Activated CD4-positive, CD25-positive, alpha-beta regulatory T cell (primary cell): ENCODE measurements at regions not wholly inside any gene's neighbourhood (a gene's known extent, or its start where the extent isn't known, plus 50 kb on each side); places are given as distances from the start of the nearest gene placed in this dataset.

Source experiments
- DNase-seq, 4 experiments: peaks; one replicate each; lab custom pipeline; 2025; lab: John Stamatoyannopoulos, UW

DNA sequence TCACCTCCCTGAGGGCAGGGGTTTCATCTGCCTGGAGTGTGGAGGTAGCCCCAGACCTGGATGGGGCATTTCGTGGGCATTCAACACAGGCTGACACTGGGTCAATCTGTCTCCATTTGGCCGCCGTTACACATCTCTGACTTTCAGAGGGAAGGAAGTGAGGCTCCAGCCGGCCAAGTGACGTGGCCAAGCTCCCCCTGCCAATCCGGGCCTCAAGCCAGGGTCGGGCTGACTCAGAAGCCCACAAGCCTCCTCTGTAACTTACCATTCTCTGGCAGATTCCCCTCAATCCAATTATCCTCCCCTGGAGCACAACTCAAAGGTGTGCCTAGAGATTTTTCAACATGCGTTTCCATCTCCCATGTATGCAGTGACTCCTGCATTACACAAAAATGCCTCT, 227.6 kb downstream of the KLF13 start:
- DNase-seq = no peak

GRCh38 chr15:31555022-31555421, 228.4 kb downstream of the KLF13 start:
- no peak for DNase-seq

DNA sequence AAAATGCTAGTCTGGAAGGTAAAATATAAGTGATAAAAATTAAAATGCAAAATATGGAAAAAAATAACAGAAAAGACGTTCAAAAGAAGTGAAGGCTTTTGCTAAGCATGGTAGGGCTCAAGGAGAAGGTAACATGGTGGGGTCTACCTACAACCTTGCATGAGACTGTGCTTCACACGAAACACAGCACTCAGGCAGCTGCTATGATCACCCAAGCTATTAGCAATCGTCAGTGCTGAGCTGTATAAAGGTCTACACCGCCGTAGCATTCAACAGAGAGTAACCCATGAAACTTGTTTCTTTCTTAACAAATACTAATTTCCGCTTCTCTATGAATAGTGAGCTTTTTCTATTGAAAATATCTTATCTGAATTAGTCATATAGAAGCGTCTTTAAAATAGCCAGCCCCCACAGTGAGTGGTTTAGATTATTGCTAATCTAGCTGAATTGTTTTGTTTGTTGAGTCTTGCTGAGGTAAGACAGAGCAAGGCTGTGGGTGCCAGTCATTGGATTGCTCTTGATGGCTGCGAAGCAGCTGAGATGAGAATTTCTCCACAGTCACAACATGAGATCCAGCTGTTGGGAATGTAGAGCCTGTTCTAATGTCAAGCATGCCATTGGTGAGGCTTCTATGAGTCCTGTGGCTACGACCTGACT, 230.0 kb downstream of the KLF13 start:
- DNase-seq = no peak

- no peak for DNase-seq
Measured at GRCh38 chr15:31557899-31558298, 231.3 kb downstream of the KLF13 start.

- DNase-seq = no peak
Measured at GRCh38 chr15:31558840-31559239, 232.2 kb downstream of the KLF13 start.

DNA sequence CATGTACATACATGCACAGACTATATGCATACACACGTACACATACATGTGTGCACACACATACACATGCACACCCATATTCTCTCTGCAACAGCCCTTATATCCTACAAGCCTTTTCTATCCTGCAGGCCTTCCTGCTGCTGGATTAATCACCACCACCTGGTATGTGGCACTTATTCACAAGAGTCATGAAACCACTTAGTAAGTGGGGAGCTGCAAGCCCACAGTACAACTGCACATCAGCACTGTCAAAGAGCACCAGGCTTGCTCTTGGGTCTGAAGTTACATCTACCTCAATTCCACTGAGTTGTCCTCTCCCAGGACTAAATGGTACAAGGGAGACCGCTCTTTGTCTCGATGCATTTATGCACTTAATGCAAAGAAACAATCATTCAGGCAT, 233.2 kb downstream of the KLF13 start:
- DNase-seq = no peak

DNA sequence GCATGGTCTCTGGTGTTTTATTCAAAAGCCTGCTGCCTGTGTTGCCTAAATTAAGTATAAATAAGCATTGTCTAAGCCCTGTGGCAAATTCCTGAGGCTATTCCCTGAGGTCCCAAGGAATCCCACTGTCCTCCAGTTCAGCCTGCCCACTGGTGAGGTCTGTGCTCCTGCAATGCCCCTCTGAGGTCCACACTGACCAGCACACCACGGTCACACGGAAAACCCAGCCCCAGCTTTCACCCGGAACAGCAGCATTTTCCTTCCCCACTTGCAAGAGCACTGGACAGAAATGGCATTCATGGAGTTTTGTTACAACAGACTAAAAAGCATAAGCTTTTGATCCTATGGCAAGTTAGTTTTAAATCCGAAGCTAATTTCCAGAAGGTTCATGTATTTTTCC, 234.0 kb downstream of the KLF13 start:
- no peak for DNase-seq

GRCh38 chr15:31561156-31561555, 234.5 kb downstream of the KLF13 start:
- DNase-seq = no peak

- no peak for DNase-seq
Measured at GRCh38 chr15:31563001-31563400, 236.4 kb downstream of the KLF13 start.

DNA sequence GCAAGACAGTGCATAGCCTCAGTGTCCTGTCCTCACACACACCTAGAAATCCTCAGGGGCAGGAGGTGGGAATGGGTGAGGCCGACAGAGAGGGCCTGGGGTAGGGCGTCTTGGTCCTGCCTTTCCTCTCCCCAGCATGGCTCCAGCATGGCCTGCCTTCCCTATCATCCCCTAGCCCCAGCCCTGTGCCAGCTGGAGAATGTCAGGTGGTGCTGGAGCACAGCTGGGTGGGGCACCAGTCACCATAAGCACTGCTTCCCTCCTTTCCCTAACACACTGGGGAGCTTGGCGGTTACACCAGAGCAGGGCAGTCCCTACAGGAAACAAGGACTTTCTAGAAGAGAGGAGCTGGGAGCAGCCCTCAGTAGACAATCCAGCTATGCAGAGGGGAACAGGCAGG, 236.8 kb downstream of the KLF13 start:
- no peak for DNase-seq

DNA sequence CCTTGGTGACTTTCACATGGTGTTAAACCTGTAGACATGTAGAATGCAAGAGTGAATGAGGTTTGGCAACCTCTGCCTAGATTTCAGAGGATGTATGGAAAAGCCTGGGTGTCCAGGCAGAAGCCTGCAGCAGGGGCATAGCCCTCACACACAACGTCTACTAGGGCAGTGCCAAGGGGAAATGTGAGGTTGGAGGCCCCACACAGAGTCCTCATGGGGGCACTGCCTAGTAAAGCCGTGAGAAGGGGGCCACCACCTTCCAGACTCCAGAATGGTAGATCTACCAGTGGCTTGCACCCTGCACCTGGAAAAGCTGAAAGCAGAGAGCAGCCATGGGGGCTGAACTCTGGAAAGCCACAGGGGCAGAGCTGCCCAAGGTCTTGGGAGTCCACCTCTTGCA, 241.2 kb downstream of the KLF13 start:
- no peak for DNase-seq

DNA sequence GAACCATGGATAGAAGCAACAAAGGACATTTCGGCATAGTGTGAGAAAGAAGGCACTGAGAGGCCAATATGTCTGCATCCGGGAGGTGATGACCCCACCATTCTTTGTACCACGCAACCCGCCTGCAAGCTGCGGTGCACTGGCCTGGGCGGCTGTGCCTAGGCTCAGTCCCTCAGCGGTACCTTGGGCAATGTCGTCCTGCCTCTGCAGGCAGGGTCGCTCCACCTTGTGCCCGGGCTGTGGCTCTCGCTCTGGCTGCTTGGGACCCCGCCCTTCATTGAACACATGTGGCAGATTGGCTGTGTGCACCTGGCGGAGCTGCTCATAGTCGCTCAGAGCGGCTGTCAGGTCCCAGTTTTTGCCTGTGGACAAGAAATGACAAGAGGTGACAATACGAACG, 243.2 kb downstream of the KLF13 start:
- no peak for DNase-seq

GRCh38 chr15:31570591-31570990, 244.0 kb downstream of the KLF13 start:
- DNase-seq = no peak

DNA sequence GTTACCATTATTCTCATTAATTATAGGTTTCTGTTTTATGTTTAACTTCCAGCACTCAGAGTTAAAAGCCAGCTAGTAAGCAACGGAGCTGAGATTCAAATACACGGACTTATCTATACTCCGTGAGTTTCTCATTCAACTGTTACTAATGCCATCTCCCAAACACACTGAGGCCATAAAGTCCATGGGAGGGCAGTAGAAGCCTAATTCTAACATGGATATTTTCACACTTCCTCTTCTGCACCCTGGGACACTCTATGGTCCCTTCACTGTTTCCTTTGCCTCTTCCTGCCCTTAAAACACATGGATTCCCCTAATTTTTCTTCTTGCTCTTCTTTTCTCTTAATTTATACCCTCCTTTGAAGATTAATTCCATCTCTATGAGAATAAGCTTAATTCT, 245.0 kb downstream of the KLF13 start:
- no peak for DNase-seq

- DNase-seq = no peak
Measured at GRCh38 chr15:31573759-31574158, 247.1 kb downstream of the KLF13 start.

DNA sequence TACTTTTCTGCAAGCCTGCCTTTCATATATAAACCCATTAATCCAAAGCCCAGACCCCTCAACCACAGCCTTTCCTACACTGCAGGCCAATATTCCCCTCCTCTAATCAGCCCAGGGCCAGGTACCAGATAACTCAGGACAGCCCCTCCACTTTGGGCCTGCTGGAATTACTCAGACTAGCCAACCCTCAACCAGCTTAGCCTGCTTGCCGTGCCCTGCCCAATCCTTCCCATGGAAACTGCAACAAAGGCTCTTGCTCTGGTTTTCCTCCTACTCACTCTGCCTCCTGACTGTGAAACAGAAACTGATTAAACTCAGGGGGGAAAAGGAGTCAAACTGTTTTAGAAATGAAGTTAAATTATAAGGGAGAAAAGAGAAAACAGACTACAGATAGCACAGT, 248.1 kb downstream of the KLF13 start:
- no peak for DNase-seq

- DNase-seq = no peak
Measured at GRCh38 chr15:31577108-31577507, 250.5 kb downstream of the KLF13 start.

GRCh38 chr15:31579282-31579681, 252.6 kb downstream of the KLF13 start:
- no peak for DNase-seq

DNA sequence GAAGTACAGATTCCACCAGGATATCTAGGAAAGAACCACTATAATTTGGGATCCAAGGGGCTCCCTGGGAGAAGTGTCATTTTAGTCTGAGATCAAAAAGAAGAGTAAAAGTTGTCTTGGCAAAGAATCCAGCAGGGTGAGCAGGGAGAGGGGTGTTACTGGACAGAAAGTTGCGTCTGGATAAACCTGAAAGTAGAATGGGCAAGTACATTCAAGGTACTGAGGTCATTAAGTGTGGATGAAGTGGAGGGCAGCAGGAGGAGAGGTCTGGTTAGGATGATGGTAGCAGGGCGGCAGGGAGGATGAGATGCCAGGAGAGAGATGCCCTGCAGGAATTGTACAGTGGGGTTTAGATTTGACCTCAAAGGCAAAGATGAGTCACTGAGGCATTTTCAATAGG, 253.3 kb downstream of the KLF13 start:
- no peak for DNase-seq

DNA sequence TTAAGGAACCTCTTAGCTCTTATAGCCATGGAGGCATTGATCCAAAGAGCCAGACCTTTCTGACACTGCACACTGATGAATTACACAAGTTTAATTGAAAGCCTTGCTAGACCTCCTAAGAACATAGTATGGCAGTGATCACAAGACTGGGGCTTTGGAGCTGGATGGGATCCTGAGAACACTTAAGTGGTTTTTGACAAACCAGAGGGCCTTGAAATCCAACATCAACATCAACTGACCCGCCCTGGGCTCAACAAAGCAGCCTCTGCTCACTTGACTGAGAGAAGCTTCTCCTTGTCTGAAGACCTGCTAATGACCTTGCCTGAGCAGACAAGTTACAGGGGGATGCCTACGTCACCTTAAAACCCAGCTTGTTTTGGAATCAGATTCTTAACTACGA, 257.6 kb downstream of the KLF13 start:
- no peak for DNase-seq

DNA sequence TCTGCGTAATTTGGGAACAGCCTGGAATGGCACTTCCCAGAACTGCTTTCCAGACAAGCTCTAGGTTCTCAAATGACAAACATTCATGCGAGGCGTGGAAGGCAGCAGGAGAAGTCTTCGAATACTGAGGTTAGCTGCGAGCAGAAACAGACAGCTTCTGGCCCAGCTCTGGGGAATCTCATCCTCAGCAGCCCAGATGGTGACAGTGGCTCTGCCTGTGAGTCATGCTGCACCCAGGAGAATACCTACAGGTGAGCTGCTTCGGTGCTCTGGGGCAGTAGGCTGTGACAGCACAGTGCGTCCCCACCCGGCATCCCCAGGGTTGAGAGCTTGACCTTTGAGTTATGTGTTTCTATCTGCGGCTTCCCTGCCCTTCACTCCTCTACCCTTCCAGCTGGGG, 258.6 kb downstream of the KLF13 start:
- DNase-seq = no peak

DNA sequence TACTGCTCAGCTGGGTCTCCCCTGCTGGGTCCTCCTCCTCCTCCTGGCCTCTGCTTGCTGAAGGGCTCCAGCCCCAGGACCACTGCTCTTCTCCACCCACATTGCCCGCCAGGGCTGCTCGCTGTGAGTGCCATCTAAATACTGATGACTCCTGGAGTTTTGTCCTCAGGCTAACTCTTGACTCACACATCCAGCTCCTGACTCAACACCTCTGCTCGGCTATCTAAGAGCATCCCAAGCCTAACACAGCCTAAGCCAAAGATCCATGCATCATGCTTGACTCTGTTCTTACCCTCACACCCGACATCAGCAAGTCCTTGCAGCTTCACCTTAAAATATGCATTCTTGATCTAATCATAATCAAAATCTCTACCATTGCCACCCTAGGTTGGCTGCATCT, 260.2 kb downstream of the KLF13 start:
- DNase-seq = no peak

DNA sequence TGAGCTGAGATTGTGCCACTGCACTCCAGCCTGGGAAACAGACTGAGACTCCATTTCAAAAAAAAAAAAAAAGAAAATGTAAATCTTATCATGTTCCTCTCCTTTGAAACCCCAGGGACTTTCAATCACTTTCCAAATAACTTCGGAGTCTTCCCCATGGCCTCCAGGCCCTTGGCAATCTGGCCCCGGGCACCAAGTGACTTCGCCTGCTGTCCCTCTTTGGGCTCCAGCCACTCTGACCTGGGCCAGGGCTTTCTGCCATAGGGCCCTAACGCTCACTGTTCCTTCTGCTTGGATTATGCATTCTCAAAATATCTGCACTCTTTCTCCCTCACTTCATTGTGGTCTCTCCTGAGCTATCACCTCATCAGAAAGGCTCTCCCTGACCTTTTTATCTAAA, 260.9 kb downstream of the KLF13 start:
- DNase-seq = no peak

DNA sequence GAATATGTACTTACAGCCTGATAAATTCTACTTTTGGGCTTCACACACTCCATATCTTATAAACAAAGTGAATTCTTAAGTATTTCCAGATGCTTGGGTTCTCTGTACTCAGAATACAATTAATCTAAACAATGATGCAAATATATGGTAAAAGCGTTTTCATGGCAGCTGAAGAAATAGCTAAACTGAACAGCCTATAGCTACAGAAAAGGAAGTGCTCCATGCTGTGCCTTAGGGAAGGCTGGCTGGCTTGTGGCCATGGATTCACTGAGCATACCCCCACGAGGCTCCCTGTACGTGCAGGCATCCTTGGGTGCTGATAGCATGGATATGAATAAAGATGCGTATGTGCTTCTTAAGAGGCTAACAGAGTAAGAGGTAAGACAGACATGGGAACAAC, 264.0 kb downstream of the KLF13 start:
- DNase-seq = no peak

DNA sequence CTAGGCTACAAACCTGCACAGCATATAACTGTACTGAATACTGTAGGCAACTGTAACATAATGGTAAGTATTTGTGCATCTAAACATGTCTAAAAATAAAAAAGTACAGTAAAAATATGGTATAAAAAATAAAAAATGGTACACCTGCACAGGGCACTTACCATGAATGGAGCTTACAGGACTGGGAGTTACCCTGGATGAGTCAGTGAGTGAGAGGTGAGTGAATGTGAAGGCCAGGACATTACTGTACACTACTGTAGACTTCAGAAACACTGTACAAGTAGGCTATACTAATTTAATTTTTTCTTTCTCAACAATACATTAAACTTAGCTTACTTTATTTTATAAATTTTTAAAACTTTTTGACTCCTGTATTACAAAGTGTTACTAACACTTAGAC, 265.3 kb downstream of the KLF13 start:
- no peak for DNase-seq
